GM19467 (cell line): ENCODE measurements at regions not wholly inside any gene's neighbourhood (a gene's known extent, or its start where the extent isn't known, plus 50 kb on each side); places are given as distances from the start of the nearest gene placed in this dataset.
"Not testable (repeated sequence)": the region's sequence is repeated elsewhere in the genome, so short reads cannot be mapped to it uniquely, and the experiment has no call there.

ENCODE experiments used
- ATAC-seq: cut with Tn5 transposase; IDR thresholded peaks from one replicate; pipeline ENCODE4 v1.9.1; 2021; ENCODE audit warnings: mild to moderate bottlenecking, moderate library complexity; ENCODE audit not compliant: unreplicated experiment

- ATAC-seq, result no peak
Observed at GRCh38 chr9:110081395-110081794, 126.6 kb downstream of the C9orf152 start.

GRCh38 chr9:110083866-110084265 is 124.1 kb downstream of the C9orf152 start:
- no peak for ATAC-seq

- no peak for ATAC-seq
Observed at GRCh38 chr9:110086537-110086936, 121.4 kb downstream of the C9orf152 start.

- no peak for ATAC-seq
Observed at GRCh38 chr9:110087605-110088004, 120.4 kb downstream of the C9orf152 start.

GRCh38 chr9:110088099-110088498 is 119.9 kb downstream of the C9orf152 start:
- no peak for ATAC-seq

GRCh38 chr9:110089681-110090370 is 118.1 kb downstream of the C9orf152 start:
- no peak for ATAC-seq

GRCh38 chr9:110092792-110093191 is 115.2 kb downstream of the C9orf152 start:
- no peak for ATAC-seq

GRCh38 chr9:110093417-110093816 is 114.5 kb downstream of the C9orf152 start:
- no peak for ATAC-seq

- no peak for ATAC-seq
Observed at GRCh38 chr9:110093871-110094270, 114.1 kb downstream of the C9orf152 start.

GRCh38 chr9:110095161-110095595 is 112.8 kb downstream of the C9orf152 start:
- no peak for ATAC-seq

GRCh38 chr9:110095776-110096175 is 112.2 kb downstream of the C9orf152 start:
- ATAC-seq, result no peak

GRCh38 chr9:110096674-110097073 is 111.3 kb downstream of the C9orf152 start:
- not testable (repeated sequence) for ATAC-seq

GRCh38 chr9:110099236-110100095 is 108.5 kb downstream of the C9orf152 start:
- ATAC-seq, result no peak

- peak; percentile 80 for ATAC-seq
Observed at GRCh38 chr9:110101531-110102161, 106.3 kb downstream of the C9orf152 start.

GRCh38 chr9:110103257-110103656 is 104.7 kb downstream of the C9orf152 start:
- ATAC-seq, result no peak

GRCh38 chr9:110104261-110104809 is 103.6 kb downstream of the C9orf152 start:
- ATAC-seq, result no peak

GRCh38 chr9:110105107-110105506 is 102.9 kb downstream of the C9orf152 start:
- ATAC-seq, result no peak

- ATAC-seq, result no peak
Observed at GRCh38 chr9:110106661-110107060, 101.3 kb downstream of the C9orf152 start.

GRCh38 chr9:110109333-110110092 is 98.4 kb downstream of the C9orf152 start:
- ATAC-seq, result no peak

- peak; percentile 82 for ATAC-seq
Observed at GRCh38 chr9:110110154-110110553, 97.8 kb downstream of the C9orf152 start.

GRCh38 chr9:110111868-110112267 is 96.1 kb downstream of the C9orf152 start:
- ATAC-seq, result no peak
